ENCODE measurements at regions not wholly inside any gene's neighbourhood (a gene's known extent, or its start where the extent isn't known, plus 50 kb on each side); places are given as distances from the start of the nearest gene placed in this dataset.
"Not testable (repeated sequence)": the region's sequence is repeated elsewhere in the genome, so short reads cannot be mapped to it uniquely, and the experiment has no call there.

DNA sequence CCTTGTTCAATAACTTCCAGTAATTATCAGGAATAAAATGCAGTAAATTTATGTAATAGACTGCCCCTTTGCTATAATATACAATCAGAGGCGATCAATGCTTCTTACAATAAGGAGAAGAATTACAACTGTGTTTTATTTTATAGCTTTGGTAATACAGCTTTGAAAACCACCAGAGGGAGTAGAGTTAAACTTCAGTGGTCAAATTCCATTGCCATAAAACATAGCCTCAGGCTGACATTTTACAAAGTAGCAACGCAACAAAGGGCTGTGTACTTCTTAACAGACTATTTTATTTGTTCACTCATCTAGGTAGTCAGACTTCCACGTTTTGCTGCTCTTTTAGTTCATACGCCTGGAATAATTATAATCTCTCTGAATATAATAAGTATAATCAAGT lies 58.5 kb downstream of the TEX13C start:
- DNase-seq: no peak

DNA sequence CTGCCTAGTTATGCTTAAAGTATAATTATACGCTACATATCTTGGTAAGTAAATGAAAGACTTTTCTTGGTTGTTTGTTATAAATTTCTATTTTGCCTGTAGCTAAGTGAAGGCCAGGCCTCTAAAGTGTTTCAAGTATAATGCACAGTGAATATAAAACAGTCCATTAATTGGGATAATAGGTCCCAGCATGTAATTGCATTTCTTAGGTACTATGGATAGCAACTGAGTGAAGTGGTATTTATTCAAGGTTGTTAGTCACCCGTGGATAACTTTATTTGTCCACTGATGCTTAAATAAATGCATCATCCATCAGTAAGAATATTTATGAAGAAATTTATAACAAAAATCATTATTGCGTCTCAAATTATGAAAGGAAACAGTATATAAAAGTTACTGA lies 59.1 kb downstream of the TEX13C start:
- DNase-seq: no peak

DNA sequence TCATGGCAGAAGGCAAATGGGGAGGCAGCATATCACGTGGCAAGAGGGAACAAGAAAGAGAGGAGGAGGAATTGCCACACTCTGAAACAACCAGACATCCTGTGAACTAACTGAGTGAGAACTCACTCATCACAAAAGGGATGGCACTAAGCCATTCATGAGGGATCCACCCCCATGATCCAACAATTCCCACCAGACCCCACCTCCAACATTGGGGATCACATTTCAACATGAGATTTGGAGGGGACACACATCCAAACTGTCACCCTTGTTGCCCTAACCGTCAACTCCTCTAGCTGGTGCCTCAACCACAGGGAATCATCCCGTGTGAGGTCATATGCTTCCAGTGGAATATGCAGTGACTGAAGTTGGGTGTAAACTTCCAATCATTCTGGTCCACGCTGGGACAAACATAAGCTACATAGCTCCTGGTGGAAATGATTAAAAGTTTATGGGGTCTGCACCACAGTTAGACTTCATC lies 62.5 kb downstream of the TEX13C start:
- DNase-seq: no peak

DNA sequence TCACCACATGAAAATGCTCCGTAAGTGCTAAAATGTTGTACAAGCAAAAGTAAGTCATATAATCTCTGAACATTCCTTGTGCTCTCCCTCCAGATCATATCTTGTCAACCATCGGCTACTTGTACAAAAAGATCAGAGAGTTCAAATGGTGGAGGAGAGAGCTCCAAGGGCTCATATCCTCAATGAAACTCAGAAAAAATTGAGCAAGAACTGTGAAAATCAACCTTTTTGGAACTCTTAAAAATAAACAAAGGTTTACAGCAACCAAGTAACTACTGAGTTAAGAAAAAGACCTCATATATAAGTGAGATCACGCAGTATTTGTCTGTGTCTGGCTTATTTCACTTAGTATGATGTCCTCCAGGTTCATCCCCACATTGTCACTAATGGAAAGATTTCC lies 63.2 kb downstream of the TEX13C start:
- DNase-seq: no peak

DNA sequence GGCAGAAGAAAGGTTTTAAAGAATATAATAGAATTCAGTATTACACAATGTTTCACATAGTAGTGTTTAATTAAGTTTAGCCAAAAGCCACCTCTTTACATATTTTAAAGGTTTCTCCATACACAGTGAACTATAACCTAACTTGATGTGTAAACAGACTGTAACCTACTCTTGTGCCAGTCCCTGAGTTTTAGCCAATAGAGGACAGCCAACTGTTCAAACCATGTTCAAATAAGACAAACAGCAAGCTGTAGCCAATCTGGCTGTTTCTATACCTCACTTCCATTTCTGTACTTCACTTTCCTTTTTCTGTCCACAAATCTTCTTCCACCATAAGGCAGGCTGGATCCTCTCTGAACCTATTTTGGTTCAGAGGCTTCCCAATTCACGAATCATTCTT lies 65.2 kb downstream of the TEX13C start:
- no peak for DNase-seq

DNA sequence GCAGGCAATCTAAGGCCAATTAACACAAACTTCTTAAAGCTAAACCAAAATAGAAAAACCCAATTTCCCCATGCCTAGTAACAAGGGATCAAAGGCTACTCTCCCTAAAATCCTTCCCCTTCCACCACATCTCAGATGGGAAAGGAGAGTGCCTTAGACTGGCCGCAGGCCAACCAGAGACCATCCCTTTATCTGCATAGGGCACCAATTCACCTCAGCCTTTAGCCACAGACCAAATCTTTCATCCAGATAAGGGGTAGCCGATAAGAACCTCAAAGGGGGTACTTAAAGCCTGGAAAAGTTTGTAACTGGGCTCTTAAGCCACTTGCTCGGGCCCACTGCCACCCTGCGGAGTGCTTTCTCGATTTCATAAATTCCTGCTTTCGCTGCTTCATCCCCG lies 68.3 kb downstream of the TEX13C start:
- no peak for DNase-seq

DNA sequence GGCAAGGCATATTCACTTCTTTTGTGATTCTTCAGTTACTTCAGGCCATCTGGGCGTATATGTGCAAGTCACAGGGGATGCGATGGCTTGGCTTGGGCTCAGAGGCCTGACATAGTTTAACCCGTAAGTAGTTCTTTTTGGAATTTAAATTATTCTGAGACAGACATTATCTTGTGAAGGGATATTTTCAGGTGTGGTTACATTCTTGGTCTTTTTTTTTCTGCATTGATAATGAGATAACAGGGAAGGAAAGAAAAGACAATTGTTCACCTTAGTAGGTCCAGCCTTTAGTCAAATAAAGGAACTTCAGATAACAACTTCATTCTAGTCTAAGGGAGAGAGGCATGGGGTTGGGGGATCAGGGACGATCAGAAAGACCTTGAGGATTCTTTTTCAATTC lies 74.8 kb downstream of the TEX13C start:
- DNase-seq: no peak

DNA sequence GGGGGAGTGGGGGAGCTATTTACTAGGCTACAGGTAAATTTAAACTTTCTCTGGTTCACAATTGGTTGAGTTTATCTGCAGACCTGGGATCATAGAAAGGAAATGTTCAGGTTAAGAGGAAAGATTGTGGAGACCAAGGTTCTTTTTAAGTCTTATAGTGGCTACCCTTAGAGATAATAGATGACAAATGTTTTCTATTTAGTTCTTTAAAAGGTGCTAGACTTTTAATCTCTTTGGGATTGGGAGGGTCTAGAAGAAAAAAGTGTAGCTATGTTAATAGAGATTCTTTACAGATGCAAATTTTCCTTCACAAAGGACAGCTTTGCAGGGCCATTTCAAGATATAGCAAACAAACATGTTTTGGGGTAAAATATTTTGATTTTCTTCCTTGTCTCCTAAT lies 76.0 kb downstream of the TEX13C start:
- DNase-seq: no peak

DNA sequence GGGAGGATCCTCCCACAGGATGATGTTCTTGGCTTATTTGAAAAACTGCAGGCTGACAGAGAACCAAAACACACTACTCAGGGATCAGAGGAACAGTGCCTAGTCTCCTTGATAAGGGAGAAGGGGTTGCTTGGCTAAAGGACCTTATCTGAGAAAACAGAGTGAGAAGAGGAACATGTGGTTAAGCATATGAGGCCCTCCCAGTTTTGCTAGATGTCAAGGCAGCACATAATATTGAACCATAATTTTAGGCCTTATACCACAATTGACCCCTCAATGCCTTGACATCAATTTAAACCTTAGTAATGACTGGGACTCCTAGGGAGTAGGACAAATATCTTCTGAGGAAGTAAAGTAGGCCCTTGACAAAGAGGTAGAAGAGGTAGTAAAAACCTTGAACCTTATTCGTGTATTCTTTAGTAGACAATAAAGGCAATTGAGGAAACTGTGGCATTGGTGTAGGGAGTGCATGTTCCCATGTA lies 79.3 kb downstream of the TEX13C start:
- DNase-seq: no peak

DNA sequence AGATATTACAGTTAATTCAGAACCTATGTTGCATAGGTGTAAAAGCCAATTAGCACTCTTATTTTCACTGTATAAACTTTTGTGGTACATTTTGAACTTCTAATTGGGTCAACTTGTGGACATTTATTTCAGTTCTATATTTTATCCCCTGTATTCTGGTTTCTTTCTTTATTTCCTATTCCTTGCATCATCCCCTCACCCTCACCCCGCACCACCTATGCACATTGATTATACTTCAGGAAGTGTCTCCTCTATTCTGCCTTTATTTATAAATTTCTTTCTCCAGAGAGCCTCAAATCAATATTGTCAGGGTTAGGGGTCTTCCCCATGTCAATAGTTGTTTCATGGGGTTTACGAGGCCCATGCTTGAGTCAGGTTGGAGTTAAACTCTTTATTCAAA lies 83.1 kb downstream of the TEX13C start:
- DNase-seq: no peak

DNA sequence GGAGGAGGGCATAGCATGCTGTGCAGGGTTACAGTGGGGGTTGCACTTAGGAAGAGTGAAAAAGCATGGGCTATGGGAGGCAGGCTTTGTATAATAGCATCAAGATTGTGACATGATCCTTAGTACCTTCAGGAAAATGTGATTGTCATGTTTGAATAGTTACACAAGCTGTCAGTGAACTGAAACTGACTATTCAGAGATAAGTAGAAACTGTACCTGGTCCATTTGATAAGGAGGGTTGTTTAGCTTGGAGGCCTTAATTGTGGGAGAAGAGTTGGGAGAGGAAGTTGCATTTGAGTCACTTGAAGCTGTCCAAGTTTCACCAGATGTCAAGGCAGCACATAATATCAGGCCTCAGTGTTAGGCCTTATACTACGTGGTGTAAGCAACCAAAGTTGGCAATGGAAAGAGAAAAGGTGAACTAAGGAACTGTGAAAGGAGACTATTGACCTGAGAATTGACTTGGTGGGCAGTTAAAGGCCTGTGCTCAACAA lies 85.0 kb downstream of the TEX13C start:
- DNase-seq: no peak

DNA sequence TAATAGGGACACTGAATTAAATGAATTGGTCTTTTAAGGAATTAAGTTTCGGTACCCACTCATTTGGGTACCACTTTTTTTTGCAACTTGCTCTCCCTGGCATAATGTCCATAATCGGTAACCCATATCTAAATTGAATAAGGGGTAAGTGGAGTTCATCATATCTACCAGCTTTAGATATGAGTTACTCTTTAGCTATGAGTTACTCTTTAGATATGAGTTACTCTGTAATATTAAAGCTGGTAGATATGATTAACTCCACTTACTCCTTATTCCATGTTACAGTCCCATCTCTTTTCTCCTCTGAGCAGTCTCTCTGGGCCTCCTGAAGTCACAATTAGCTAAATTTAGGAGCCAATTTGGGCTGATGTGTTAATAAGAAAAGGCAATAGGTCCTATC lies 85.7 kb downstream of the TEX13C start:
- no peak for DNase-seq

DNA sequence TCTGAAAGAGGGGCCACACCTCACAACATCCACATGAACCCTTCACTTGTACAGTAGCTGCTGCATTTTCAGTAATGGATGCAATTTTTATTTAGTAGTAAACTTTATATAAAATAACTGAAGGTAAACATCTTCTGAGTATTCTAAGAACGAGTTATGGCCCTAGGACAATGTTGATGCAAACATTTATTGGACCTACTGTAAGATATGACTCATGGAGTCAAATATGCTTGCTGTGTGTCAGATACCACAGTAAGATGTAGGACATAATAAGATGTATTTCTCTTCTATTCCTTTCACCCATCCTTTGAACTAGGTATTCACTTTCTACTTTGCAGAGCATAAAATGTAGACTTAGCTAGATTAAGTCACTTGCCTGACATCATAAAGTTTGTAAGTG lies 87.6 kb downstream of the TEX13C start:
- no peak for DNase-seq

DNA sequence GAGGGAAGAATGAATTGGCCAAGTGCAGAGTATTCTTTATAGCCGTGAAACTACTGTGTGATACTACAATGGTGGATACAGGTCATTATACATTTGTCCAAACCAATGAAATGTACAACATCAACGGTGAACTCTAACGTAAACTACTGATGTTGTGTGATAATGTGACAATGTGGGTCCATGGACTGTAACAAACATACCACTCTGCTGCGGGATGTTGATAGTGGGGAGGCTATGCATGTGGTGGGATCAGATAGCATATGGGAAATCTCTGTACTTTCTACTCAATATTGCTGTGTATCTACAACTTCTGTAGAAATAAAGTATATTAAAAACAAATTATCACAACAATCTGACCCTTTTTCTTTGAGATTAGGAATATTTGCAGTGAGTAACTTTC lies 101.1 kb downstream of the TEX13C start:
- no peak for DNase-seq

DNA sequence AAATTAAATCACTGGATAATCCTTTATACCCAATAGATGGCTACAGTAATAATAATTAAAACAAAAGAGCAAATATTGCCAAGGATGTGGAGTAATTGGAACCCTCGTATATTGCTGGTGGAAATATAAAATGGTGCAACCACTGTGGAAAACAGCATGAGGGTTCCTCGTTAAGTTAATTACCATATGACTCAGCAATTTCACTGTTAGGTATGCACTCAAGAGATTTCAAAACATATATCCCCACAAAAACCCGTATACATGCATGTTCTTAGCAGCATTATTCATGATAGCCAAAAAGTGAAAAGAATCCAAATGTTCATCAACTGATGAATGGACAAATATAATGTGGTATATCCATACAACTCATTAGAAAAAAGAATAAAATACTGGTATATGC lies 103.3 kb downstream of the TEX13C start:
- no peak for DNase-seq

DNA sequence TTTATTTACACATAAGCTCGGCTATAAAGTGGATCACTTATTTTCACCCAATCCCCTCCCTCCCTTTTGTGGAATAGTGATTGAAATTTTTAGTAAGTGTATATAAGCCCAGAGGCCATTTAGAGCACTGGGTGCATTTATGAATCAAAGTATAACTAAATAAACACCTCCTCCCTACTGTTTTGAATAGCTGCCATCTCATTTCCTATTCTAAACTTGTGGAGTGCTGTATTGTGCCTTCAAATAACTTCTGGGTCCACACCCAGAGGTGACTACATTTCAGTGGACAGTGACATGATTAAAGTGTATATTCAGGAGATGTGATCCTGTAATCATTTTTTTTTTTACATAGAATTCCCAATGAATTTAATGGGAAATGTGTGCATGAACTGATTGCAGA lies 104.9 kb downstream of the TEX13C start:
- DNase-seq: no peak

DNA sequence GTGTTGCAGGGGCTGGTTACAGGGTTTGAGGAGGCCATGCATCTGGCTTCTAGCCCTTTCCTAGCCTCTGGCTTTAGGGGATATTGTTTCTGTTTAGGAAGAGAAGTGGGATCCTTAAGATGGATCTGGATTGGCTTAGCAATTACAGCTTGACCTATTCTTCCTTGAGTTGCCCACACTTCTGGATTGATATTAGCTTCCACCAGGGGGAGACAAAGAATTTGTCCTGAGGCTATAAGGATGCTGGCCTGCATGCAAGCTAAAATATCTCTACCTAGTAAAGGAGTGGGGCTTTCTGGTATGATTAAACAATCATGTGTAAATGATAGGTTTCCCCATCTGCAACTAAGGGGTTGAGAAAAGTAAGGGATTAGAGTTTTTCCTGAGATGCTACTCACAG lies 117.2 kb downstream of the TEX13C start:
- peak in 1 of 2 experiments; percentile 34 for DNase-seq

DNA sequence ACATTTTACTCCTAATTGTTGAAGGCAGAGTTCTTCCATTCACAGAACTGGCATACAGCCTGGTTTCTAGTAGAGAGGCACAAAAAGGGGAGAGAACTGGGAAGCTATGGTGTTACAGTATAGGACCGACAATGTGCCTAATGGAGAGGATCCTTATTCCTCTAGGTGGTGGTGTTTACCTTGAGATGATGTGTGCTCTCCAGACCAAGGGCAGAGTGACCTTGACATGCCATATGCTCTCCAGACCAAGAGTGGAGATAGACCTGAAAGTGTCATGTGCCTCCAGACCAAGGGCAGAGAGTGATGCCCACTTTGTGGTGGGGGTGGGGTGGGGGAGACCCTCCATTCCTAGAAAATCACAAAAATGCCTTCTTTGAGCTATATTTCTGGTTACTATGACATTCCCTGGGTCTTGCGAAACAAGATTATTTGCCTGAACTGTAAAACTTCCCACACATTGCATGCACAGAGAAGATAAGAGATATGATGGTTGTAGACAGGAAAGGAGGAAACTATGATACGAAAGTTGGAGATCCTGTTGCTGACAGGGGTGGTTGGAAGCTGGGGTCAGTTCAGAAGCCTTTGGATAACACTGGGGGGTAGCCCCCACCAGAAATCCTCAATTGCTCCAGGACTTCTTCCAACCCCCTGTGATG lies 119.7 kb downstream of the TEX13C start:
- no peak for DNase-seq

DNA sequence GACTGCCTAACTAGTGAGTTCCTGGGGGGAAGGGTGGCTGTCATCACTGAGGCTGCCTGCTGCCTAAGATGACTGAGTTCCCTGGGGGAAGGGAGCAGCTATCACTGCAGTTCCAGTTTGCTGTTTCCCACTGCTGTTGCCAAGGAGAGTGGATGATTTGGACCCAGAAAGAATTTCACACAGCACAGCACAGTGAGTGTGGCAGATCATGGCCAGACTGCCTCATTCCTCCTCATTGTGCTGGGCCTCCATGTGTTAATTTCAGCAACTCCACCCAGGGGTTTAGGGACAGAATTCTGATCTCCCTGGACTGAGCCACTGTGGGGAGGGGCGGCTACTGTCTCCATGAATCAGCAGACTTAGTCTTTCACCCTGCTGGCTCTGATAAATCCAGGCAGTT lies 125.0 kb downstream of the TEX13C start:
- no peak for DNase-seq

DNA sequence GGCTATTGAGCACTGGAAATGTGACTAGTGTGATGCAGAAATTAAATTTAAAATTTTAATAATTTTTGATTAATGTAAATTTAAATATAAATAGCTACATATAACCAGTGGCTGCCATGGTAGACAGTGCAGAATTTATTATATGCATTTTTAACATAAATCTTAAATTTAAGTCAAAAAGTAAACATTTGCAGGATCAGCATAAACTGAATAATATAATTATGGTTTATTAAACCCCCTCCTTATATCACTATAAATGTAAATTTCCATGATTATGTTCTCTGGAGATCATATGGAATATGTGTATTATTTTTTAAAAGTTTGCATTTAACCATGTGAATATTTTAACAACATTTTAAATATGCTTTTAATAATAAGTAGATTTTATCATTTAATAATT lies 155.8 kb downstream of the TEX13C start:
- DNase-seq: no peak

DNA sequence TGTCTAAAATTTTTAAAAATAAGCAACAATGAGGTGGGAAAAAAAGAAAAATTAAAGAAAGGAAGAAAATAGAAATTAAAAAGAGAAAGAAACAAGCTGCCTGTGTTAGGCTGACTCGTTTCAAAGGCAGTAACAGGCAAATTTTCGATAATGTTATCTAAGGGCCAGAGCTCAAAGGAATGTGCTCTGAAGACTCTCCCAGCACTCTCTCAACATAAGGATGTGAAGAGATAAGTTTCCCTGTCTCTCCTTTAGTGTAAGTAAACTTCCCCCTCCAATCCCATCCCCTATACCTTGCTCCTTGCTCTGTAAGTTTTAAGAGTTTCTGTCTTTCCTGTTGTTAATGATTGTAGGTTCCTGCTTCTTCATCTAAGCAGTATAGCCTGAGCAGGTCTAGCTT lies 172.8 kb downstream of the TEX13C start:
- no peak for DNase-seq

DNA sequence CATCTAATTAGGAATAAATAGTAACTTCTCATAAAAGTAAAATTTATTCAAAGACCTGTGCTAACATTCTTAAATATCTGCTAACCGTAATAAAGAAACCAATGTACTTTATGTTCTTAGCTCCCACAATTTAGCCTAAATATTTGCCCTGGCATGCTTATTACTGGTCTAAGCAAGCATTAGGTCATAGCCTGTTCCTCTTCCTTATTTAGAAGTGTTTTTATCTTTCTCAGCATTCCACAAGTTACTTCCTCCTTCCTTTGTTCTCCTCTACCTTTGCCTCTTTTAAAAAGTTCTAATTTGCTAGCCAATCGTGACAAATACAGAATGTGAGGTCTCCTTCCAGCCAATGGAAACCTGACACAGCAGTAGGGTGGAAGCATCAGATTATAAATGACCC lies 173.3 kb downstream of the TEX13C start:
- DNase-seq: not testable (repeated sequence)

DNA sequence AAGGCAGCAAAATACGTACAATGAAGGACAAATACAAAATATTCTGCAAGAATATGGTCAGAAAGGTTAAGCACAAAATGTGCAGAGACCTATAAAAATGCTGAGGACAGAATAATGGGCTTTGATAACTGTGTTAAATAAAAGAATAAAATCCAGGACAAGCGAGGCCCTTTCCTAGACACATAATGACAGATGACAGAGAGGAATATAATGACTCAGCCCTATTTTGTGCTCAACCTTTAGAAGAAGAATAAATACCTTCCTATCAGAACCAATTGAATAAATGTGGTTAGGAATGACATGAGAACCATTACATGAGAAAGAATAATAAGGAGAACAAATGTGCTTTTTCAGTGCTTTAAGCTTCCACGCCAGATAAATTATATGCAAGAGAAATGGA lies 178.0 kb downstream of the TEX13C start:
- DNase-seq: no peak

DNA sequence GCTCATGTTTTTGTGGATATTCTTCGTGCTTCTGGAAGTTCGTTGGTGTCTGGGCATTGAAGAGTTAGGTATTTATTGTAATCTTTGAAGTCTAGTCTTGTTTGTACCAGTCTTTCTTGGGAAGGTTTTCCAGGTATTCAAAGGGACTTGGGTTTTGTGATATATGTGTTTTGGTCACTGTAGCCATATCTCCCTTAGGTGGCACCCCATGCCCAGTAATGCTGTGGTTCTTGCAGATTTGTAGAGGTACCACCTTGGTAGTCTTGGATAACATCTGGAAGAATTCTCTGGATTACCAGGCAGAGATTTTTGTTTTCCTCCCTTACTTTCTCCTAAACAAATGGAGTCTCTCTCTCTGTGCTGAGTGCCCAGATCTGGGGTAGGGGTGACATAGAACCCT lies 184.1 kb downstream of the TEX13C start:
- no peak for DNase-seq

DNA sequence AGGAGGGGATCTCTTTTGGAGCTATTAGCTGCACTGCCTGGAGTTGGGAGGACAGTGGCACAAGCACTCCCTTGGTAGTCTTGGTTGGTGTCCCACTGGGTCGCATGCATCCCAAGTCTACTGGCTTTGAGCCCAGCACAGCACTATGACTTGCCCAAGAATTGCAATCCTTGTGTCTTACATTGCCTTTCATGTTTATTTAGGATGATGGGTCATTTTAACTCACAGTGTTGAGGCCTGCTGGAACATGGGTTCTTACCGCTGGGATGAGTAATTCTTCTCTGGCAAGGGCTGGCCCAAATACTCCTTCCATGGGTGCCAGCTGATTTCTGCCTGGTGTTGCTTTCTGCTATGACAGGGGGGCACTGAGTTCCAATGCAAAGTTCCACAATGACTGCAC lies 185.5 kb downstream of the TEX13C start:
- no peak for DNase-seq
